K562 (cell line): ENCODE measurements at regions not wholly inside any gene's neighbourhood (a gene's known extent, or its start where the extent isn't known, plus 50 kb on each side); places are given as distances from the start of the nearest gene placed in this dataset.

Experiments used
- ATAC-seq: fragments of 200-7000 bp; cut with Tn5 transposase; 3 replicates; pipeline ENCODE4 v1.9.1; 2020; ENCODE audit warnings: moderate library complexity
- BruUV-seq: library from RNA; stranded (reverse); fragments of 400-500 nt; replicated peaks from 2 replicates; lab custom pipeline; 2021; lab: Mats Ljungman, UMichigan
- CTCF ChIA-PET: fragments of 300-600 bp; formaldehyde crosslinking; extraction: SDS; loops from one replicate; lab custom pipeline; 2021; ENCODE audit warnings: low intra/inter-chr PET ratio; lab: Yijun Ruan, JAX
- POLR2A ChIA-PET: fragments of 300-600, 350-650 bp; sonication (Branson Sonifier 250); formaldehyde crosslinking; extraction: SDS; loops from one replicate; lab custom pipeline; 2021; ENCODE audit warnings: antibody characterized with exemption, inconsistent platforms; lab: Yijun Ruan, JAX
- DNase-seq, 4 experiments: peaks; one replicate each; pipeline versions ENCODE4 v3.0.0 to v3.0.0-alpha.2; 2011 to 2018; ENCODE audit warnings: low spot score in 3 of 4, mixed read lengths in 3 of 4; ENCODE audit errors: extremely low read depth in 1 of 4
- FAIRE-seq: peaks from 2 replicates; lab custom pipeline; 2011; peaks lifted over from hg19 to GRCh38; lab: Jason Lieb, UNC
- H2AFZ ChIP-seq: 2 replicates; pipeline ENCODE4 v1.6.0; 2011; ENCODE audit warnings: low read depth, low read length, control low read depth, inconsistent platforms
- H3K27ac ChIP-seq: fragments of 200-600 bp; 3 replicates; pipeline ENCODE4 v1.8.0; 2011; ENCODE audit warnings: low read depth, mild to moderate bottlenecking, control low read depth, inconsistent platforms, low read length, moderate library complexity, mixed read lengths; ENCODE audit errors: extremely low read depth
- H3K27me3 ChIP-seq, 2 experiments: fragments of 300-600 bp in 1 of 2; 2 replicates in 1 of 2; 3 replicates in 1 of 2; pipeline versions ENCODE4 v1.6.0 to v1.8.0; 2011; ENCODE audit warnings: inconsistent platforms in 2 of 2, low read length in 2 of 2, mild to moderate bottlenecking in 1 of 2, mixed read lengths in 1 of 2, moderate library complexity in 1 of 2; ENCODE audit not compliant: control insufficient read depth in 2 of 2, insufficient read depth in 2 of 2
- H3K36me3 ChIP-seq: fragments of 300-600 bp; 3 replicates; pipeline ENCODE4 v1.8.0; 2011; ENCODE audit warnings: mild to moderate bottlenecking, low read length, inconsistent platforms; ENCODE audit not compliant: control insufficient read depth, insufficient read depth
- H3K4me1 ChIP-seq, 2 experiments: fragments of 200-600 bp in 1 of 2; replicated peaks in 1 of 2; 2 replicates in 1 of 2; 3 replicates in 1 of 2; pipeline versions ENCODE4 v1.5.1 to v1.8.0; 2011; ENCODE audit warnings: inconsistent platforms in 2 of 2, low read length in 2 of 2, mild to moderate bottlenecking in 1 of 2, mixed read lengths in 1 of 2, moderate library complexity in 1 of 2; ENCODE audit not compliant: control insufficient read depth in 2 of 2, insufficient read depth in 2 of 2
- H3K4me2 ChIP-seq: 2 replicates; pipeline ENCODE4 v1.6.1; 2011; ENCODE audit warnings: low read length, control low read depth, inconsistent platforms, mixed read lengths; ENCODE audit not compliant: insufficient read depth
- H3K4me3 ChIP-seq: fragments of 200-600 bp; sonication (generic), shearing (Covaris generic); 2 replicates; pipeline ENCODE4 v1.5.1; 2016; ENCODE audit warnings: control low read depth, inconsistent platforms
- H3K79me2 ChIP-seq: fragments of 200-600 bp; 3 replicates; pipeline ENCODE4 v1.8.0; 2011; ENCODE audit warnings: low read length, inconsistent platforms; ENCODE audit not compliant: control insufficient read depth, insufficient read depth
- H3K9ac ChIP-seq, 2 experiments: 2 replicates each; pipeline versions ENCODE4 v1.6.0 to v1.6.1; 2011; ENCODE audit warnings: low read depth in 2 of 2, low read length in 2 of 2, control low read depth in 1 of 2, inconsistent platforms in 1 of 2, mild to moderate bottlenecking in 1 of 2, mixed read lengths in 1 of 2; ENCODE audit not compliant: insufficient read depth in 1 of 2
- H3K9me1 ChIP-seq: one replicate; pipeline ENCODE4 v1.6.0; 2011; ENCODE audit warnings: inconsistent platforms, mild to moderate bottlenecking, low read length, moderate library complexity; ENCODE audit not compliant: control insufficient read depth, insufficient read depth
- H3K9me3 ChIP-seq: replicated peaks from 2 replicates; pipeline ENCODE4 v1.5.1; 2011; ENCODE audit warnings: low read depth, low read length, inconsistent platforms; ENCODE audit not compliant: control insufficient read depth, insufficient read depth
- H4K20me1 ChIP-seq: replicated peaks from 2 replicates; pipeline ENCODE4 v1.6.1; 2011; ENCODE audit warnings: low read length, inconsistent platforms, mixed read lengths; ENCODE audit not compliant: control insufficient read depth, insufficient read depth
- AFF1 ChIP-seq, 2 experiments: fragments of 450-650 bp; IDR thresholded peaks; 2 replicates each; pipeline ENCODE4 v1.6.1; 2018; ENCODE audit warnings: mild to moderate bottlenecking in 2 of 2, low read depth in 1 of 2; ENCODE audit not compliant: partially characterized antibody in 2 of 2
- CXXC5 ChIP-seq: fragments of 250-450 bp; sonication (Bioruptor Pico); IDR thresholded peaks from 2 replicates; pipeline ENCODE4 v1.8.0; 2022; ENCODE audit warnings: inconsistent platforms, mild to moderate bottlenecking, moderate library complexity
- EHMT2 ChIP-seq: fragments of 450-650 bp; IDR thresholded peaks from 2 replicates; pipeline ENCODE4 v1.6.1; 2018; ENCODE audit warnings: antibody characterized with exemption
- WGBS: fragments of 100-300 bp; shearing (Covaris generic); methylation state at CpG from one replicate; pipeline ENCODE4 v1.1.6; 2016; ENCODE audit warnings: low coverage, mixed read lengths; ENCODE audit not compliant: insufficient coverage; ENCODE audit errors: missing lambda C conversion rate; 5-methylcytosine and 5-hydroxymethylcytosine counted together
- in situ Hi-C: fragments of 300-500 bp; cut with MboI; formaldehyde crosslinking; loops from 4 replicates; pipeline ENCODE4 v1.15.0; 2018; ENCODE audit warnings: inconsistent platforms, mixed read lengths
- intact Hi-C: fragments of 100-400 bp; cut with micrococcal nuclease; formaldehyde crosslinking; loops from 2 replicates; pipeline ENCODE4 v1.14.2; 2022
- TF ChIP-seq, protein P1 (sequence below): fragments of 450-650 bp; IDR thresholded peaks from 2 replicates; pipeline ENCODE4 v1.6.1; 2016

DNA sequence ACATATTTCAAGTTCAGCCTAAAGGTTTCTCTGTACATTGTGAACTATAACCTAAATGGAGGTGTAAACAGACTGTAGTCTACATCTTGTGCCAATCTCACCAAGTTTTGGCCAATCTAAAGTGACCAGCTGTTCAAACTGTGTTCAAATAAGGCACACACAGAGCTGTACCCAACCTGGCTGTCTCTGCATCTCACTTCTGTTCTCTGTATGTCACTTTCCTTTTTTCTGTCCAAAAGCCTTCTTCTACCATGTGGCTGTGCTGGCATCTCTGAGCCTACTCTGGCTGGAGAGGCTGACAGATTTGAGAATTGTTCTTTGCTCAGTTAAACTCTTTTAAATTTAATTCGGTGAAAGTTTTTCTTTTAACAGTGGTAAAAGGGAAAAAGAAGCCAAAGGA lies 817.9 kb downstream of the SOCS6 start:
- ATAC-seq (no peak), FAIRE-seq (no peak), DNase-seq (no peak)
- Histone ChIP-seq H4K20me1 (no peaks in the 10 kb centered on the region), H3K36me3 (no peaks in the 10 kb centered on the region), H3K4me3 (no peak overlapping the region), H3K27ac (no peak overlapping the region), H3K9me3 (no peaks in the 10 kb centered on the region), H3K27me3 (no peaks in the 10 kb centered on the region), H3K9ac (no peak overlapping the region), H3K79me2 (no peaks in the 10 kb centered on the region), H3K4me2 (no peak overlapping the region), H2AFZ (no peak overlapping the region), H3K4me1 (no peaks in the 10 kb centered on the region), H3K9me1 (no peaks in the 10 kb centered on the region)
- TF ChIP-seq, protein P1, sequence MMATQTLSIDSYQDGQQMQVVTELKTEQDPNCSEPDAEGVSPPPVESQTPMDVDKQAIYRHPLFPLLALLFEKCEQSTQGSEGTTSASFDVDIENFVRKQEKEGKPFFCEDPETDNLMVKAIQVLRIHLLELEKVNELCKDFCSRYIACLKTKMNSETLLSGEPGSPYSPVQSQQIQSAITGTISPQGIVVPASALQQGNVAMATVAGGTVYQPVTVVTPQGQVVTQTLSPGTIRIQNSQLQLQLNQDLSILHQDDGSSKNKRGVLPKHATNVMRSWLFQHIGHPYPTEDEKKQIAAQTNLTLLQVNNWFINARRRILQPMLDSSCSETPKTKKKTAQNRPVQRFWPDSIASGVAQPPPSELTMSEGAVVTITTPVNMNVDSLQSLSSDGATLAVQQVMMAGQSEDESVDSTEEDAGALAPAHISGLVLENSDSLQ, result no peak
- TF ChIP-seq AFF1 (IDR thresholded peaks at IDR 0.05; ENCODE audit: low read depth in 1 of 2, partially characterized antibody in 2 of 2), result no peak
- TF ChIP-seq EHMT2, result no peak
- TF ChIP-seq CXXC5 (CRISPR knock-in tag), result no peak
- intact Hi-C loops (no loop called here), in situ Hi-C loops (no loop called here)
- no TSS peak for BruUV-seq
- WGBS, result 0% methylated on average over 1 of the region's 1 CpG
- ChIA-PET CTCF (no interaction called here), POLR2A (no interaction called here)
